Activated effector memory CD4-positive, alpha-beta T cell treated with anti-CD3 and anti-CD28 coated beads, Interleukin-2, amount 50 U/mL, for 16 hours (primary cell): ENCODE measurements at regions not wholly inside any gene's neighbourhood (a gene's known extent, or its start where the extent isn't known, plus 50 kb on each side); places are given as distances from the start of the nearest gene placed in this dataset.
A peak's percentile ranks its signal among the peaks of the same experiment; 100 is the strongest.

Source experiments
- DNase-seq: peaks from one replicate; pipeline ENCODE4 v3.0.0-alpha.2; 2020

DNA sequence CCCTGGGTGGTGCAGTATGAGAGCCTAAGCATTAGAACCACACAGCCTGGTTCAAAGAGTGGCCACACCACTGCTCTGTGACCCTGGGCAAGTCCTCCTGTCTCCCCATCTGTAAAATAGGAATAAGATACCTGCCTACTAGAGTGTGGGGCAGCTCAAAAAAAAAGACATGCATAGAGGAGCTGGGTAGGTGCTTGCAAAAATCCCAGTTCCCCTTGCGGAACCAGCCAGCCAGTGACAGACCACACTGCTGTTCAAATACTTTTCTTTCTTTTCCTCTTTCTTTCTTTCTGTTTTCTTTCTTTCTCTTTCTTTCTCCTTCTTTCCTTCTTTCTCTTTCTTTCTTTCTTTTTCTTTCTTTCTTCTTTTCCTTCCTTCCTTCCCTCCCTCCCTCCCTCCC is 63.0 kb upstream of the TRIM2 start:
- DNase-seq, result no peak

DNA sequence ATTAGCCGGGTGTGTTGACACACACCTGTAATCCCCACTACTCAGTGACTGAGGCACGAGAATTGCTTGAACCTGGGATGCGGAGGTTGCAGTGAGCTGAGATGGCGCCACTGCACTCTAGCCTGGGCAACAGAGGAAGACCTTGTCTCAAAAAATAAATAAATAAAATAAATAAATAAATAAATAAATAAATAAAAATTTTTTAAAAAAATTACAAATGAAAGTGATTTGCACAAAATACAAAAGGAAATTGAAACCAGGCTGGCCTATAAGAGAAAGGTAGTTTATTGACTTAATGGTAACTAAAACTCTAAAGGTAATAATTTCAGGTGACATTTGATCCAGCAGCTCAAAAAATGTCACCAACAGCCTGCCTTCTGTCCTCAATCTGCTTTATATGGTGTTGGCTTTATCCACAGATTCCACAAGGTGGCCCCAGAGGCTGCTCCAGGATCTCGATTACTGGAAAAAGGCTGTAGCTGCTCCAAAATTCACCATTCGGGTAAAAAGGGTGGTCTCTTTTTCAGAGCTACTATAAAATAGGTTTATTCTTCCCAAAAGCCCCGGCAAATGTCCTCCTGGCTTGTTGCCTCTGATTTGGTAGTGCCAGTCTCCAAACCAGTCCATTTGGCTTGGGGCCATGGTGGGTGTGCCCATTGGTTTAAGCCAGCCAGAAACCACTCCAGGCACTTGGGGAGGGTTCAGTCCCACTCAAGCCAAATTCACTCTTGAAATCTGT is 61.4 kb upstream of the TRIM2 start:
- DNase-seq, result peak; percentile 81

DNA sequence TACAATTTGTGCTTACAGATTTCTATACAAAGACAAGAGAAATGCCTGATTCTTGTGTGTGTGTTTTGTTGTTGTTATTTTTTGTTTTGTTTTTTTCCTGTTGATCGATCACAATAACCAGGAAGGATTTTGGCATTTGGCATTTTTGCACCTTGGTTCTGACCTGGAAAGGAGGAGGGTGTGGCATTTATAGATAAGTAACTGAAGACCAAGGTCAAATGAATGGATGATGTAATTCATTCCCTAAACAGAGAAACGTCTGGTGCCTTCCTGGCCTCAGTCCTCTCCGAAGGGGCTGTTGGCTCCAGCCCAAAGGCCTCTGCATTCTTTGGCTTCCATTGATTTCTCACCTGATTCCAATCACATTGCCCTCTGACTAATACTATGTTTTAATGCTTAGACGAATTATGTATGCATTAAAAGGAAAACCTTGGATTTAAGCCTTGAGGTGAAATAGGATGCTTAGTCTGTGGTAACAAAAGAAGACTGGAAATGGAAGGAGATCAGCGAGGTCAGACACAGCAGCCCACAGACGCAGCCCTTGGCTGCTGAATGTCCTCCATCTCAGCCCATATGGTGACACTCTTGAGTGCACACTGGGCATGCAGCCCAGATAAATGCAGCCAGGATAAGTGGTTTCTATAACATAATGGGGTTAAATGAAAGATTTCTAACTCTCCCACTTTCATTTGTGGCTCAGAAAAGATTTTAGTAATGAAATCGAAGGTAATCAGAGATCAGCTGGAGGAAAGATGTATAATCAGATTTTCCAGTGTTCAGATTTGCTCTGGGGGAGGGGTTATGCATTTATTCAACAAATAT is 60.5 kb upstream of the TRIM2 start:
- DNase-seq, result no peak

DNA sequence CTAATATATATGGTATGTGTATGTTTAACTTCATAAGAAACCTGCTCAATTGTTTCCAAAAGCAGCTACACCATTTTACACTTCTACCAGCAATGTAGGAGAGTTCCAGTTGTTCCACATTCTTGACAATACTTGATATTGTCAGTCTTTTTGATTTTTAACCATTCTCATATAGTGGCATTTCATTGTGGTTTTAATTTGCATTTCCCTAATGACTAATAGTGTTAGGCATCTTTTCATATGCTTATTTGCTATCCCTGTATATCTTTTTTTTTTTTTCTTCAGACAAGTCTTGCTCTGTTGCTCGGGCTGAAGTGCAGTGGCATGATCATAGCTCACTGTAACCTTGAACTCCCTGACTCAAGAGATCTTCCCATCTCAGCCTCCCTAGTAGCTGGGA is 58.2 kb upstream of the TRIM2 start:
- no peak for DNase-seq

DNA sequence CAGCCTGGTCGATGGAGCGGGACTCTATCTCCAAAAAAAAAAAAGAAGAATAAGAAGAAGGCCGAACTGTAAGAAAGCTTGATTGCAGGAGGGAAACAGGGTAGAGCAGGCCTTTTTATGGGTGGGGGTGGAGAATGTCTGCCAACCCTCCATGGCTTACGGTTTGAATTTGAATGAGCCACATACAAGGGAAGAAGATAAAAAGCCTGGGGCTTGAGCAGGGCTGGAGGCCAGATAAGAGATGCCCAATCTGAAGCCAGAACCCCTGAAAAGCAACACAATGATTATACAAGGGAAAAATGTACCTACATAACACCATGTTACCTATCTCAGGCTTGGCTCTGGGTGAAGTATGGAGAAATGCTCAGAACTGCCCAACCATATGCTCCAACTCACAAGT is 57.3 kb upstream of the TRIM2 start:
- no peak for DNase-seq

DNA sequence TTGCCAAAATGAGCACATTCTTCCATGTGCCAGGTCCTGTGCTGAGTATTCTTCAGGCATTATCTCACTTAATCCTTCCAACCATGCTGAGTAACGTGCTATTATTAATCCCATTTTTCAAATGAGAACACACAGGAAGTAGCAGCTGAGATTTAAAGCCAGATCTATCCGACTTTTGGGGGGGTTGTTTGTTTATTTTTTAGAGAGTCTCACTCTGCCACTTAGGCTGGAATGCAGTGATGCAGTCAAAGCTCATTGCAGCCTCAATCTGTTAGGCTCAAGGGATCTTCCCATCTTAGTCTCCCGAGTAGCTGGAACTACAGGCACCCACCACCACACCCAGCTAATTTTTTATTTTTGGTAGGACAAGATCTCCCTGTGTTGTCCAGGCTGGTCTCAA is 55.5 kb upstream of the TRIM2 start:
- no peak for DNase-seq

DNA sequence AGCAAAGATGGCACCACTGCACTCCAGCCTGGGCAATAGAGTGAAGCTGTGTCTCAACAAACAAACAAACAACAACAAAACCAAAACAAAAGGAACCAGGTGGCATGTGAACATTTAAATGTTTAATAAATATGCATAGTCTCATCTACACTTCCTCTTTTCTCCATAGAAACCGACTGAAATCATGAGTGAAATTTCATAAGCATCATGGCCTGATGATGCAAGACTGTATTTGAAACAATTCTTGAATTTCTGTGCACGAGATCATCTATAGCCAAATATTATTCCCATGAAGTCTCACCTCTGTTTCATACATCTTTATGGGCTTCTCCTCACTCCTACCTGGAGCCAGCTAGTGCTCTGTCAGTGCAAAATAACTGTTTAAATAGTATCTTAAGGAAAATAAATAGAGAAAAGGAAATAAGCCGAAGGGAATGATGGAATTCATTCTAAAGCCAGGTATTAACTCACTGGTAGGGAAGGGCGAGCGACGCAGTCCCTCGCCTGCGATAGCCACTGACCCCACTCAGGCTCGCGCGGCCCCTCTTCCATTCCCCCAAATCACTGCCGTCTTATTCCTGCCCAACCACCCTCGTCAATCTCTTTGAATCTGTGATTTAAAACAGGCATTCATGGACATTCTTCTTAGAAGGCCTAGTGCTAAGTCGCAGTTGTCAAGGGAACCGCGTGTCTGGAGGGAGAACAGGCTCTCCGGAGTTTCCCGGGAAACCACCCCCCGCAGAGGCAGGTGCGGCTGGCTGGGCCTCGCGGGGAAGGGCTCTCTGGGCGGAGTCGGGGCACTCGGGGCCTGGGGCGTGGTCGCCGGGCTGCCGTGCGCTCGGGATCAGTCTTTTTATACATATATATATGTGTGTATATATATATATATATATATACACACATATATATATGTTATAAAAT is 52.4 kb upstream of the TRIM2 start:
- peak; percentile 77 for DNase-seq

DNA sequence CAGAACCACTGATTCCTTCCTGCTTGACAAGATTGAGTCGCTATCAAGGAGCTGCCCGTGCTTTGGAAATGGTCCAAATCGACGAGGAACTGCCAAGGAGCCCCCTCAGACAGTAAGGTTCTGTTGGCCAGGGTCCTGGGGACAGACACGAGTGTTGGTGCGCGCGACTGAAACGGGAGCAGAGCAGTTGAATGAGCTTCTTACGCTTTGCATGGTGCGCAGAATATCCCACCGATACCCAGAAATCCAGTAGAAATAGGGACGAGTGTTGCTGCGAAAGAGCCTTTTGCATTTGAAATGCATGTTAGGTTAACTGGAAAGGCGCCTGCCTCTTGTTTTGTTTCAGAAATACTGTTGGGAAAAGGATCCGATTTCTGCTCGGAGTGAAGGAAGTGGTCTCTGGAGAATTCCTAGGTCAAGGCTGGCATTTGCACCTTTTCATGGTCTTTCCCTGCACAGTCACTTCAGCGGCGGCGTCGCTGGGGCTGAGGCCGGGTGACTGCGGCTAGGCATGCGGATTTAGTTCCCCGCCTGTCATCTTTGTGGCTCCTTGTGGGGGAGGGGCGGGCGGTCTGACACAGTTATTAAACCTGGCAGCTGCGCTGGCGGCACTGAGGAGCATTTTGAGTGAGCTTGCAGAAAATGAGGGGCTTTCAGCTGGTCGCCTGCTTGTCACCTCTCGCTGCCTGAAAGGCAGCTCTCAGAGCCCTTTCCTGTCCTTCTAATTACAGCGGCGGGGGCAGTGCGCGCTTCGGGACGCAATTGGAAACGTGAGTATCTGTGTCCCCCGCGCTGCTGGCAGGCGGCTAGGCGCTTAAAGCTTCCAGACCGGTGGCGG is 51.5 kb upstream of the TRIM2 start:
- peak; percentile 87 for DNase-seq

DNA sequence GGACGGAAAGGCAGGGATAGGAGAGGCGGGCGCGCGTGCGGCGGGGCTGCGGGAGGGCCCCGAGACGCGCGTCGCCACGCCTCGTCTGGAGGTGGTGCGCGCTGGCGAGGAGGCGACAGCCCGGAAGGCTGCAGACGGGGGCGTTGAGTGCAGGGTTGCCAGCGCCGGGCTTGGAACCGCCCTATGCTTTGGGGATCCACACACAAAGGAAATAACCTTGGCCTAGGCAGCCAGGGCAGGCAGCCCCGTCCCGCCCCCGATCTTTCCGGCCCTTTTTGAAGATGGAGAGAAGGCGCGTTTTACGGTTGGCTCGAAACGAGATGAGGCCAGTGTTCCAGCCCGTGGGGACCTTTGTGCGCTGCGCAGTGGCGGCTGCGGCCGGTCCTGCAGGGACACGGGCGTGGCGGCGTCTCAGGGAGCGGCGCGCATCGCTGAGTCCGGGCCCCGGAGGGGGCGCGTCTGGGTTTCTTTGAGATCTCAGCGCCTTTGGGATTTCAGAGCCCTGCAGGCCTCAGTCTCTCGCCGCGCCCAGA is 50.8 kb upstream of the TRIM2 start:
- peak; percentile 91 for DNase-seq

DNA sequence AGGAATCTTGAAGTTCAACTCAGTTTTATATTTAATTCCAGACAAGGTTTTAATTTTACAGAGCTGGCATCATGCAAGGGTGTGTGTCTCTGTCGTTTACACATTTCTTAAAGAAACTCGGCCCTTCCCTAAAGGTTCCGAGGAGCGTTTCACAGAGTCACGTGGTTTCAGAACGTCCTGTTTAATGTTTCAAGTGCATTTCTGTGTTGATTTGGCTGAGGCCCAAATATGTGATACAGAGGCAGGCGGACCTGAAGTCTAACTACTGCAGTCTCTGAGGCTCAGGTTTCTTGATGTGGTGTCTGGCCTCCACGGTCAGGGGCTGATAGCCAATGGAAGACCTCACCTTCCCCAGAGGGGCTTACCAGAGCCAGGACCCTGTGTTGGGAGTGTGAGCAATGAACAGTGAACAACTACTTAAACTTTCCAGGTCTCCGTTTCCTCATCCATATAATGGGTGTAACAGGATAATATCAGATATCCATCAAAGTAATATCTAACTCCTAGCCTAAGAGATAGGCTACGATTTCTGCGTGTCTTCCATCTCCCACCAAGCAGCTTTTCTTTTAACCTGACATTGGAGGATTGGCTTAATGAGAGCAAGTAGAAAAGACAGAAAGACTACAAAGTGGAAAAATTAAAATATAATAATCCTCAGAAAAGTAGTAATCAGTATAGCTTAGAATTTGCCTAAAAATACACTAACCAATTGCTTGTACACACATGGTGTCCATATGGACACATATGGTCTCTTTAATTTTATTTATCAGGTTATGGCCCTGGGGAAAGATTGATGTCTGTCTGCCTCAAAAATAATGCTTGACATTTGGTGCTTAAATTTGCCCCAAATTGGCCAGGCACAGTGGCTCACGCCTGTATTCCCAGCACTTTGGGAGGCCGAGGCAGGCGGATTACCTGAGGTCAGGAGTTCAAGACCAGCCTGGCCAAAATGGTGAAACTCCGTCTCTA is 50.0 kb upstream of the TRIM2 start:
- DNase-seq, result no peak
